GM12878 (cell line): ENCODE measurements at regions not wholly inside any gene's neighbourhood (a gene's known extent, or its start where the extent isn't known, plus 50 kb on each side); places are given as distances from the start of the nearest gene placed in this dataset.

ENCODE experiments used
- ATAC-seq: fragments of 200-7000 bp; cut with Tn5 transposase; 3 replicates; pipeline ENCODE4 v1.9.1; 2020; ENCODE audit warnings: mild to moderate bottlenecking, moderate library complexity
- BruUV-seq: library from RNA; stranded (reverse); fragments of 400-500 nt; replicated peaks from 2 replicates; lab custom pipeline; 2021; lab: Mats Ljungman, UMichigan
- CTCF ChIA-PET: fragments of 300-600 bp; sonication (Branson Sonifier 250); formaldehyde crosslinking; extraction: SDS; loops from one replicate; lab custom pipeline; 2021; ENCODE audit warnings: inconsistent platforms; lab: Yijun Ruan, JAX
- POLR2A ChIA-PET: fragments of 350-600 bp; formaldehyde crosslinking; extraction: SDS; loops from one replicate; lab custom pipeline; 2021; ENCODE audit warnings: inconsistent platforms; lab: Charles Lee
- RAD21 ChIA-PET: fragments of 300-600 bp; sonication (Branson Sonifier 250); formaldehyde crosslinking; loops from one replicate; lab custom pipeline; 2023; ENCODE audit warnings: antibody characterized with exemption; ENCODE audit not compliant: unreplicated experiment; lab: Charles Lee
- SMC1A ChIA-PET: fragments of 300-600 bp; sonication (Branson Sonifier 250); formaldehyde crosslinking; loops from one replicate; lab custom pipeline; 2023; ENCODE audit not compliant: unreplicated experiment, uncharacterized antibody; lab: Charles Lee
- DNase-seq: peaks from one replicate; pipeline ENCODE4 v3.0.0-alpha.2; 2011; ENCODE audit warnings: low read depth, low spot score
- FAIRE-seq: peaks from 3 replicates; lab custom pipeline; 2011; peaks lifted over from hg19 to GRCh38; lab: Jason Lieb, UNC
- H2AFZ ChIP-seq: 2 replicates; pipeline ENCODE4 v1.6.0; 2011; ENCODE audit warnings: low read depth, low read length, control low read depth; ENCODE audit not compliant: control insufficient read depth
- H3K27ac ChIP-seq: 2 replicates; pipeline ENCODE4 v1.5.1; 2011; ENCODE audit warnings: control low read depth; ENCODE audit not compliant: control insufficient read depth, insufficient read depth
- H3K27me3 ChIP-seq, 2 experiments: replicated peaks in 1 of 2; 2 replicates each; pipeline versions ENCODE4 v1.6.0 to v1.6.1; 2011; ENCODE audit warnings: low read length in 1 of 2; ENCODE audit not compliant: control insufficient read depth in 2 of 2, insufficient read depth in 2 of 2
- H3K36me3 ChIP-seq, 2 experiments: 2 replicates each; pipeline ENCODE4 v1.5.1; 2011; ENCODE audit warnings: low read length in 1 of 2; ENCODE audit not compliant: control insufficient read depth in 2 of 2, insufficient read depth in 2 of 2
- H3K4me1 ChIP-seq: 2 replicates; pipeline ENCODE4 v1.6.1; 2011; ENCODE audit warnings: mild to moderate bottlenecking, low read length, moderate library complexity, mixed read lengths; ENCODE audit not compliant: control insufficient read depth, insufficient read depth
- H3K4me2 ChIP-seq: 2 replicates; pipeline ENCODE4 v1.6.0; 2011; ENCODE audit warnings: control low read depth; ENCODE audit not compliant: control insufficient read depth, insufficient read depth
- H3K4me3 ChIP-seq: fragments of 200-600 bp; sonication (generic); 2 replicates; pipeline ENCODE4 v1.5.1; 2016
- H3K79me2 ChIP-seq: 2 replicates; pipeline ENCODE4 v1.6.0; 2011; ENCODE audit warnings: low read length; ENCODE audit not compliant: control insufficient read depth, insufficient read depth
- H3K9ac ChIP-seq: 2 replicates; pipeline ENCODE4 v1.8.0; 2011; ENCODE audit warnings: low read length, control low read depth, mixed read lengths; ENCODE audit not compliant: control insufficient read depth, insufficient read depth
- H3K9me3 ChIP-seq: replicated peaks from 3 replicates; pipeline ENCODE4 v1.5.1; 2011; ENCODE audit warnings: mild to moderate bottlenecking, low read length; ENCODE audit not compliant: control insufficient read depth, insufficient read depth
- H4K20me1 ChIP-seq: 2 replicates; pipeline ENCODE4 v1.6.0; 2011; ENCODE audit not compliant: control insufficient read depth, insufficient read depth
- CREM ChIP-seq: IDR thresholded peaks from 2 replicates; pipeline ENCODE4 v1.6.1; 2014; ENCODE audit warnings: antibody characterized with exemption, low read depth
- EGR1 ChIP-seq, 2 experiments: IDR thresholded peaks; 1 replicate in 1 of 2; 2 replicates in 1 of 2; pipeline ENCODE4 v1.6.1; 2011 to 2012; ENCODE audit warnings: low read depth in 2 of 2, low read length in 2 of 2, borderline replicate concordance in 1 of 2, mild to moderate bottlenecking in 1 of 2, moderate library complexity in 1 of 2
- GABPA ChIP-seq: IDR thresholded peaks from 2 replicates; pipeline ENCODE4 v1.6.1; 2014; ENCODE audit warnings: antibody characterized with exemption, low read depth, mild to moderate bottlenecking, inconsistent platforms
- GATAD2B ChIP-seq: fragments of 450-650 bp; conservative IDR thresholded peaks from 2 replicates; pipeline ENCODE4 v1.6.1; 2017; ENCODE audit warnings: low read depth, mild to moderate bottlenecking, moderate library complexity
- MTA2 ChIP-seq: fragments of 450-650 bp; IDR thresholded peaks from 2 replicates; pipeline ENCODE4 v1.6.1; 2016; ENCODE audit warnings: low read depth, mild to moderate bottlenecking, moderate library complexity
- PAX8 ChIP-seq: fragments of 450-650 bp; IDR thresholded peaks from 2 replicates; pipeline ENCODE4 v1.6.1; 2017; ENCODE audit warnings: mild to moderate bottlenecking, moderate library complexity
- RCOR1 ChIP-seq: conservative IDR thresholded peaks from 2 replicates; pipeline ENCODE4 v1.6.1; 2012; ENCODE audit warnings: low read depth, low read length, improper control_type of control experiment
- SIX5 ChIP-seq: IDR thresholded peaks from 2 replicates; pipeline ENCODE4 v1.6.1; 2011; ENCODE audit warnings: mild to moderate bottlenecking, low read depth, low read length, moderate library complexity; ENCODE audit not compliant: severe bottlenecking
- SMAD5 ChIP-seq: IDR thresholded peaks from 2 replicates; pipeline ENCODE4 v1.6.1; 2016; ENCODE audit warnings: antibody characterized with exemption, low read depth
- TCF12 ChIP-seq: IDR thresholded peaks from 2 replicates; pipeline ENCODE4 v1.6.1; 2011; ENCODE audit warnings: low read depth, mild to moderate bottlenecking, low read length
- ZNF274 ChIP-seq: IDR thresholded peaks from one replicate; pipeline ENCODE4 v1.8.0; 2011; ENCODE audit not compliant: insufficient read length, insufficient read depth
- ZNF622 ChIP-seq: fragments of 450-650 bp; IDR thresholded peaks from 2 replicates; pipeline ENCODE4 v1.6.1; 2017; ENCODE audit warnings: mild to moderate bottlenecking, inconsistent platforms
- in situ Hi-C: fragments of 300-500 bp; cut with MboI; formaldehyde crosslinking; loops from 9 replicates; pipeline ENCODE4 v1.14.3; 2018; ENCODE audit warnings: mixed read lengths
- intact Hi-C: fragments of 100-400 bp; cut with micrococcal nuclease; formaldehyde crosslinking; loops from one replicate; pipeline ENCODE4 v1.14.2; 2022; ENCODE audit not compliant: unreplicated experiment
- TF ChIP-seq, protein P1 (sequence below): IDR thresholded peaks from 2 replicates; pipeline ENCODE4 v1.6.1; 2011; ENCODE audit warnings: borderline replicate concordance, low read depth, mild to moderate bottlenecking, moderate library complexity, low read length; ENCODE audit not compliant: insufficient read depth, poor library complexity, severe bottlenecking
- TF ChIP-seq, protein P2 (sequence below): fragments of 450-650 bp; IDR thresholded peaks from 2 replicates; pipeline ENCODE4 v1.6.1; 2017; ENCODE audit warnings: mild to moderate bottlenecking, moderate library complexity
- TF ChIP-seq, protein P3 (sequence below): fragments of 450-650 bp; conservative IDR thresholded peaks from 2 replicates; pipeline ENCODE4 v1.6.1; 2017; ENCODE audit warnings: mild to moderate bottlenecking, moderate library complexity
- TF ChIP-seq, protein P4 (sequence below): fragments of 450-650 bp; IDR thresholded peaks from 2 replicates; pipeline ENCODE4 v1.6.1; 2014; ENCODE audit warnings: mild to moderate bottlenecking

DNA sequence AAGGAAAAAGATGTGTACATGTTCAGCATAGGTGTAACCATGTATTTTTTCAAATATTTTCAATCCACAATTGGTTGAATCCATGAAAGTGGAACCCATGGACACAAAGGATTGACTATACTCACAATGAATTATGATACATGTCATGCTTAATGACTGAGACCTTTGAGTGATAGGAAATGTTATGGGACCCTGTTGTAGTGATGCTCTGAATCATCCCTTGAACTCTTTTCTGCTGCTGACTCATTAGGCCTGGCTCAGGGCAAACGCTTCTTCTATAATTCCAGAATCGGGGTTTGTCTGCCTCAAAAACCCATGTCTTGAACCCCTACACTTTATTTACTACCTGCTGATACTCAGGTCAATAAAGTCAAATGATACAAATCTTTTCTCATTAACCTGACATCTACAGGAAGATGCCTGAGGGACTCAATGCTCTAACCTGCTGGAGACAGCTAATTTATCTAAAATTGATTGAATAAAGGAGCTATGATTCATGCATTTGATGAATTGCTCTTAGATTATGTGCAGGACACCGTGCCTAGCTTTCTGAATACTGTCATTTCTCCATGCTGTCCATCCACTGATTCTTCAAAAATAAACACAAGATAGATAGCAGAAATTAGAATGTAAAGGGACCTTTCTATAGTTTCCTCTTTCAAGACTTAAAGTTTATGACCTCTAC, 260.1 kb downstream of the PRELID2 start (continued):
- TF ChIP-seq TCF12 = no peak
- TF ChIP-seq, protein P1, sequence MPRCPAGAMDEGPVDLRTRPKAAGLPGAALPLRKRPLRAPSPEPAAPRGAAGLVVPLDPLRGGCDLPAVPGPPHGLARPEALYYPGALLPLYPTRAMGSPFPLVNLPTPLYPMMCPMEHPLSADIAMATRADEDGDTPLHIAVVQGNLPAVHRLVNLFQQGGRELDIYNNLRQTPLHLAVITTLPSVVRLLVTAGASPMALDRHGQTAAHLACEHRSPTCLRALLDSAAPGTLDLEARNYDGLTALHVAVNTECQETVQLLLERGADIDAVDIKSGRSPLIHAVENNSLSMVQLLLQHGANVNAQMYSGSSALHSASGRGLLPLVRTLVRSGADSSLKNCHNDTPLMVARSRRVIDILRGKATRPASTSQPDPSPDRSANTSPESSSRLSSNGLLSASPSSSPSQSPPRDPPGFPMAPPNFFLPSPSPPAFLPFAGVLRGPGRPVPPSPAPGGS = no peak
- TF ChIP-seq GATAD2B = no peak
- no peak for TF ChIP-seq RCOR1

DNA sequence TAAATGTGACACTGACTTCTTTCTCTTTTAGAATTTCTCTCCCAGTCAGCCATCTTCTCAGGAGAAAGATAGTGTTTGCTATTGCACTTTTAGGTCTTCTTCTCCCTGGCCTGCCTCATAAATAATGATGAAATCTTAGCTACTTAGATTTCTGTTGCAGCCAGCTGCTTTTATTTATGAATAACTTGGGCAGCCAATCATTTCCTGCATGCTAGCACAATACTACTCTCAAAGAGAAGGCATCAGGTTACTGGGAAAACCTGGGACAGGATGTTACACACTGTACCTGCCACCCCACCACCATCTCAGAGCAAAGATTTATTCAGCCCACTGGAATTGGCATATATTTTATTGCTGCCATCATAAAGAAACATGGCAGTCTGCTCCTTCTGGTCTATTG, 266.6 kb downstream of the PRELID2 start:
- no peaks in the 10 kb centered on the region for H4K20me1 ChIP-seq
- TF ChIP-seq CREM (no peak), SIX5 (no peak), EGR1 (IDR thresholded peaks at IDR 0.05; ENCODE audit: borderline replicate concordance in 1 of 2, low read depth in 2 of 2, low read length in 2 of 2) (no peak), PAX8 (no peak), GABPA (no peak), SMAD5 (no peak), ZNF622 (no peak), MTA2 (no peak), ZNF274 (no peak)
- TF ChIP-seq, protein P2, sequence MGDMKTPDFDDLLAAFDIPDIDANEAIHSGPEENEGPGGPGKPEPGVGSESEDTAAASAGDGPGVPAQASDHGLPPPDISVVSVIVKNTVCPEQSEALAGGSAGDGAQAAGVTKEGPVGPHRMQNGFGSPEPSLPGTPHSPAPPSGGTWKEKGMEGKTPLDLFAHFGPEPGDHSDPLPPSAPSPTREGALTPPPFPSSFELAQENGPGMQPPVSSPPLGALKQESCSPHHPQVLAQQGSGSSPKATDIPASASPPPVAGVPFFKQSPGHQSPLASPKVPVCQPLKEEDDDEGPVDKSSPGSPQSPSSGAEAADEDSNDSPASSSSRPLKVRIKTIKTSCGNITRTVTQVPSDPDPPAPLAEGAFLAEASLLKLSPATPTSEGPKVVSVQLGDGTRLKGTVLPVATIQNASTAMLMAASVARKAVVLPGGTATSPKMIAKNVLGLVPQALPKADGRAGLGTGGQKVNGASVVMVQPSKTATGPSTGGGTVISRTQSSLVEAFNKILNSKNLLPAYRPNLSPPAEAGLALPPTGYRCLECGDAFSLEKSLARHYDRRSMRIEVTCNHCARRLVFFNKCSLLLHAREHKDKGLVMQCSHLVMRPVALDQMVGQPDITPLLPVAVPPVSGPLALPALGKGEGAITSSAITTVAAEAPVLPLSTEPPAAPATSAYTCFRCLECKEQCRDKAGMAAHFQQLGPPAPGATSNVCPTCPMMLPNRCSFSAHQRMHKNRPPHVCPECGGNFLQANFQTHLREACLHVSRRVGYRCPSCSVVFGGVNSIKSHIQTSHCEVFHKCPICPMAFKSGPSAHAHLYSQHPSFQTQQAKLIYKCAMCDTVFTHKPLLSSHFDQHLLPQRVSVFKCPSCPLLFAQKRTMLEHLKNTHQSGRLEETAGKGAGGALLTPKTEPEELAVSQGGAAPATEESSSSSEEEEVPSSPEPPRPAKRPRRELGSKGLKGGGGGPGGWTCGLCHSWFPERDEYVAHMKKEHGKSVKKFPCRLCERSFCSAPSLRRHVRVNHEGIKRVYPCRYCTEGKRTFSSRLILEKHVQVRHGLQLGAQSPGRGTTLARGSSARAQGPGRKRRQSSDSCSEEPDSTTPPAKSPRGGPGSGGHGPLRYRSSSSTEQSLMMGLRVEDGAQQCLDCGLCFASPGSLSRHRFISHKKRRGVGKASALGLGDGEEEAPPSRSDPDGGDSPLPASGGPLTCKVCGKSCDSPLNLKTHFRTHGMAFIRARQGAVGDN = no peak
- TF ChIP-seq, protein P3, sequence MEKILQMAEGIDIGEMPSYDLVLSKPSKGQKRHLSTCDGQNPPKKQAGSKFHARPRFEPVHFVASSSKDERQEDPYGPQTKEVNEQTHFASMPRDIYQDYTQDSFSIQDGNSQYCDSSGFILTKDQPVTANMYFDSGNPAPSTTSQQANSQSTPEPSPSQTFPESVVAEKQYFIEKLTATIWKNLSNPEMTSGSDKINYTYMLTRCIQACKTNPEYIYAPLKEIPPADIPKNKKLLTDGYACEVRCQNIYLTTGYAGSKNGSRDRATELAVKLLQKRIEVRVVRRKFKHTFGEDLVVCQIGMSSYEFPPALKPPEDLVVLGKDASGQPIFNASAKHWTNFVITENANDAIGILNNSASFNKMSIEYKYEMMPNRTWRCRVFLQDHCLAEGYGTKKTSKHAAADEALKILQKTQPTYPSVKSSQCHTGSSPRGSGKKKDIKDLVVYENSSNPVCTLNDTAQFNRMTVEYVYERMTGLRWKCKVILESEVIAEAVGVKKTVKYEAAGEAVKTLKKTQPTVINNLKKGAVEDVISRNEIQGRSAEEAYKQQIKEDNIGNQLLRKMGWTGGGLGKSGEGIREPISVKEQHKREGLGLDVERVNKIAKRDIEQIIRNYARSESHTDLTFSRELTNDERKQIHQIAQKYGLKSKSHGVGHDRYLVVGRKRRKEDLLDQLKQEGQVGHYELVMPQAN = no peak
- TF ChIP-seq, protein P4, sequence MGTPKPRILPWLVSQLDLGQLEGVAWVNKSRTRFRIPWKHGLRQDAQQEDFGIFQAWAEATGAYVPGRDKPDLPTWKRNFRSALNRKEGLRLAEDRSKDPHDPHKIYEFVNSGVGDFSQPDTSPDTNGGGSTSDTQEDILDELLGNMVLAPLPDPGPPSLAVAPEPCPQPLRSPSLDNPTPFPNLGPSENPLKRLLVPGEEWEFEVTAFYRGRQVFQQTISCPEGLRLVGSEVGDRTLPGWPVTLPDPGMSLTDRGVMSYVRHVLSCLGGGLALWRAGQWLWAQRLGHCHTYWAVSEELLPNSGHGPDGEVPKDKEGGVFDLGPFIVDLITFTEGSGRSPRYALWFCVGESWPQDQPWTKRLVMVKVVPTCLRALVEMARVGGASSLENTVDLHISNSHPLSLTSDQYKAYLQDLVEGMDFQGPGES = no peak
- intact Hi-C loops = no loop called here
- SMC1A ChIA-PET = no interaction called here
- H3K27me3 ChIP-seq = no peaks in the 10 kb centered on the region
- RAD21 ChIA-PET = no interaction called here
- in situ Hi-C loops = no loop called here
- H3K9me3 ChIP-seq = no peaks in the 10 kb centered on the region
- H3K27ac ChIP-seq = no peak overlapping the region
- POLR2A ChIA-PET = no interaction called here
- FAIRE-seq = no peak
- H3K36me3 ChIP-seq = no peaks in the 10 kb centered on the region
- DNase-seq = no peak
- CTCF ChIA-PET = no interaction called here
- no peaks in the 10 kb centered on the region for H3K4me1 ChIP-seq
- no peak overlapping the region for H3K4me2 ChIP-seq
- no peak overlapping the region for H3K9ac ChIP-seq
- H3K79me2 ChIP-seq = no peaks in the 10 kb centered on the region
- no peak overlapping the region for H3K4me3 ChIP-seq
- no peak overlapping the region for H2AFZ ChIP-seq
- BruUV-seq = no TSS peak
- no peak for ATAC-seq
